ENCODE measurements at regions not wholly inside any gene's neighbourhood (a gene's known extent, or its start where the extent isn't known, plus 50 kb on each side); places are given as distances from the start of the nearest gene placed in this dataset.

DNA sequence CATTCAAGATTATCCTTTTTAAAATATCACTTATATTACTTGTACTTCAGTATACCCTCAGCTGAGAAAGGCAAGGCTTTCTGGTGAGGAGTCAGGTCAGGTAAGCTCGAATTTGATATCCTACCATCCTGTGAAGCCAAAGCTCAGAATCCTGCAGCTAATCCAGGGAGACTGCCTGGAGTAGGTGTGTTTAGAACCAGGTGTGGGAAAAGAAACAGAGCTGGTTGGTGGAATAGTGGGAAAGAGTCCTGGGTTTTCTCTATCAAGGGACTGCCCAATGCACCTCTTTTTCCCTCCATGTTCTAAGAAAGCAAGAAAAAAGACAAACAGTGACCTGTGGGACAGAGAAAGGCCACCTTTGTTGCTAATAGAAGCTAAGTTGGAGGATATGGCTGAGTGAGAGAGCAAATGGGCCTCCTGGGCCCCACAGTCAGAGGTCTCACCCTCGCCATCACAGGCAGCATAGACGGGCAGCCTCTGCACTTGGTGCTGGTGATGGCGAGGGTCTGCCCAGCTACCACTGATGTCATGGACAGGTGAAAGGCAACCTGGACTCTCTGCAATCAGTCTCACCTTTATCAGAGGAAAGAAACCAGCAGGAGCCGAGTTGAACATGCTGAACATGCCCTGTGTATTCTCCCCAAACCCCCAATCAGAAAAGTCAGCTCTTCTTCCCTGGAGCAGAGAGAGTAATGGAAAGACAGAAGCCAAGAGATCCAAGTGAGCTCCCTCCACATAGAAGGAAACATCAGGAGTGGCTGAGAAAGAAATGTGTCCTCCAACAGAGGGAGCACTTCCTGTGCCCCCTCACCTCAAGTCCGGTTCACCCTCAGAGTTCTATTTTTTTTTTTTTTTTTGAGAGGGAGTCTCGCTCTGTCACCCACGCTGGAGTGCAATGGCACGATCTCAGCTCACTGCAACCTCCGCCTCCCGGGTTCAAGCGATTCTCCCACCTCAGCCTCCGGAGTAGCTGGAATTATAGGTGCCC is 491.3 kb downstream of the BUD13 start:
- WGBS, 2 donors, result 87 to 88% methylated on average over 13 of the region's 13 CpGs
- TF ChIP-seq POLR2A (IDR thresholded peaks at IDR 0.05), result no peak
- TF ChIP-seq, protein P1, sequence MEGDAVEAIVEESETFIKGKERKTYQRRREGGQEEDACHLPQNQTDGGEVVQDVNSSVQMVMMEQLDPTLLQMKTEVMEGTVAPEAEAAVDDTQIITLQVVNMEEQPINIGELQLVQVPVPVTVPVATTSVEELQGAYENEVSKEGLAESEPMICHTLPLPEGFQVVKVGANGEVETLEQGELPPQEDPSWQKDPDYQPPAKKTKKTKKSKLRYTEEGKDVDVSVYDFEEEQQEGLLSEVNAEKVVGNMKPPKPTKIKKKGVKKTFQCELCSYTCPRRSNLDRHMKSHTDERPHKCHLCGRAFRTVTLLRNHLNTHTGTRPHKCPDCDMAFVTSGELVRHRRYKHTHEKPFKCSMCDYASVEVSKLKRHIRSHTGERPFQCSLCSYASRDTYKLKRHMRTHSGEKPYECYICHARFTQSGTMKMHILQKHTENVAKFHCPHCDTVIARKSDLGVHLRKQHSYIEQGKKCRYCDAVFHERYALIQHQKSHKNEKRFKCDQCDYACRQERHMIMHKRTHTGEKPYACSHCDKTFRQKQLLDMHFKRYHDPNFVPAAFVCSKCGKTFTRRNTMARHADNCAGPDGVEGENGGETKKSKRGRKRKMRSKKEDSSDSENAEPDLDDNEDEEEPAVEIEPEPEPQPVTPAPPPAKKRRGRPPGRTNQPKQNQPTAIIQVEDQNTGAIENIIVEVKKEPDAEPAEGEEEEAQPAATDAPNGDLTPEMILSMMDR (IDR thresholded peaks at IDR 0.05), result no peak
- TF ChIP-seq EP300 (IDR thresholded peaks at IDR 0.05), result no peak
- Histone ChIP-seq H3K4me3 (no peak overlapping the region), H3K36me3 (no peaks in the 10 kb centered on the region), H3K4me1 (peaks cover 0 to 3% (median 0%) of the 10 kb centered on the region in 4 donors), H3K9me3 (no peaks in the 10 kb centered on the region), H3K27me3 (no peaks in the 10 kb centered on the region), H3K27ac (no peak overlapping the region)
- no peak for DNase-seq (ENCODE audit: low spot score in 2 of 2)

DNA sequence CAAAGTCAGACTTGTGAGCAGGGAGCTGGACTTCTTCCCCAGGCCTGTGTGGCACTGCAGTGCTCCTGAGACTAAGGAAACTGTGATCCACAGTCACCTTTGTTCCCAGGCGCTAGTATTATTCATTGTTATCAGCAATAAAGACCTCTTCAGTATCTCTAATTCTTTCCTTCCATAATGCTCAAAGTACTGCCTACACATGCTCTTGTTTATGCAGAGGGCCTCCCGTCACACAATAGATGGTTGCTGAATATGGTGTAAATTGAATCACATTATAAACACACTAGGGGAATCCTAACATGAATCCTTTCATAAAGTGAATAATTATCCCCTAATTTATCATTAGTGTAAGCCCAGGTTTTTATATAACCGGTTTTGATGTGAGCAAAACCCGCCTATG is 493.3 kb downstream of the BUD13 start:
- no peaks in the 10 kb centered on the region for H3K36me3 ChIP-seq
- H3K4me3 ChIP-seq, result no peak overlapping the region
- TF ChIP-seq POLR2A (IDR thresholded peaks at IDR 0.05), result no peak
- no peak for TF ChIP-seq EP300 (IDR thresholded peaks at IDR 0.05)
- TF ChIP-seq, protein P1 (IDR thresholded peaks at IDR 0.05), result no peak
- WGBS, 2 donors, result 58% methylated on average over 4 of the region's 4 CpGs
- H3K27ac ChIP-seq, result no peak overlapping the region
- peaks cover 0 to 7% (median 0%) of the 10 kb centered on the region in 4 donors for H3K4me1 ChIP-seq
- no peak for DNase-seq (ENCODE audit: low spot score in 2 of 2)
- no peaks in the 10 kb centered on the region for H3K27me3 ChIP-seq
- H3K9me3 ChIP-seq, result no peaks in the 10 kb centered on the region

GRCh38 chr11:116278076-116278475 is 494.7 kb downstream of the BUD13 start:
- DNase-seq (ENCODE audit: low spot score in 2 of 2), result no peak
- TF ChIP-seq POLR2A (IDR thresholded peaks at IDR 0.05) (no peak), EP300 (IDR thresholded peaks at IDR 0.05) (no peak)
- TF ChIP-seq, protein P1 (IDR thresholded peaks at IDR 0.05), result no peak
- Histone ChIP-seq H3K27ac (no peak overlapping the region), H3K36me3 (no peaks in the 10 kb centered on the region), H3K4me1 (peaks cover 0 to 7% (median 0%) of the 10 kb centered on the region in 4 donors), H3K4me3 (no peak overlapping the region), H3K27me3 (no peaks in the 10 kb centered on the region), H3K9me3 (no peaks in the 10 kb centered on the region)
- 81 to 88% methylated on average over 4 of the region's 4 CpGs for WGBS, 2 donors

DNA sequence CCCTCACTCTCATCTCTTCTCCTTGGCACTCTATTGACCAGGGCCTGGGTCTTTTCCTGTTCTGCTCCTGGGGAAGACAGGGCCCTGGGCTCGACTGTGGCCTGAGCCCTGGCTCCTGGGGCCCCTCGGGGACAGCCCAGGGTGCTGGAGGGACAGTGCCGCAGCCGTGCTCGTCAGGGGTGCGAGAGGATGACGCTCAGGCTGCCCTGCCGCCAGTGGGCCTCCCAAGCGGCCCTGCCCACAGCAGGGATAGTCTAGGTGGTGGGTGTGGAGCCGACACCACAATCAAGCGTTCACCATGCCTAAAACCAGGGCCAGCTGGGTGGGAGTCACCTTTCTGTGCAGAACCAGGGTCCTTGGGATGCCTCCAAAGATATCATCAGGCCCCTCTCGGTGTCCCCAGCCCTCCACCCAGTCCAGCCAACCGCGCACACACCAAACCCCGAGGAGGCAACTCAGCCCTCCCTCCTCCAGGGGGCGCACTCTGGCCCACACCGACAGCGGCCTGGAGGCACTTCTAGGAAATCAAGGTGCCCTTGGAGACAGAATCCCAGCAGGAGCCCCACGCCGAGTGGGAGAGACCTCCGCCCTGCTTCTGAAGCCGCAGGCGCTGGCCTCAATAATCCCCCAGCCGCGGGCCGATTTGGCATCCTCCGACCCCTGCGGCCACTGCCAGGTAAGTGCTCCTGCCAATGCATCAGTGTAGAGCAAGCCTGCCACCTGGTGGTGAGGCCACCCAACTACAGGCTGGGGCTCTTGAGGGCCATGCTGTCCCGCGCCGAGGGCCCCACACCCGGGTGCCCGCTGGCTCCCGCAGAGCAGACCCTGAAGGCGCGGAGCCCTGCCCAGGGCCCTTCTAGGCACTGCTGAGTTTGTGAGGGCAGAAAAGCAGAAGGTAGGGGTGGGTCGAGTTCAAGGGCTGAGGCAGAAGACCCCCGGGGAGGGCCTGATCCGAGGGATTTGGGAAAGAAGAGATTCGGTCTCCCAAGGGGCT is 496.4 kb downstream of the BUD13 start:
- peak; percentile 53 to 69 for DNase-seq (ENCODE audit: low spot score in 2 of 2)
- WGBS, 2 donors, result 54 to 62% methylated on average over 24 to 26 of the region's 40 CpGs
- TF ChIP-seq, protein P1 (IDR thresholded peaks at IDR 0.05), result peak; percentile 86 to 97 (median 94)
- no peak for TF ChIP-seq EP300 (IDR thresholded peaks at IDR 0.05)
- Histone ChIP-seq H3K9me3 (no peaks in the 10 kb centered on the region), H3K27ac (no peak overlapping the region), H3K27me3 (no peaks in the 10 kb centered on the region), H3K36me3 (no peaks in the 10 kb centered on the region), H3K4me1 (peaks cover 0 to 7% (median 0%) of the 10 kb centered on the region in 4 donors), H3K4me3 (peak overlapping the region in 1 of 4 donors; percentile 13)
